ENCODE measurements at regions not wholly inside any gene's neighbourhood (a gene's known extent, or its start where the extent isn't known, plus 50 kb on each side); places are given as distances from the start of the nearest gene placed in this dataset.
"Not testable (repeated sequence)": the region's sequence is repeated elsewhere in the genome, so short reads cannot be mapped to it uniquely, and the experiment has no call there.

- H3K36me3 ChIP-seq (ENCODE audit: control insufficient read depth in 1 of 2, insufficient read depth in 2 of 2, low read length in 1 of 2); H3K4me3 ChIP-seq (ENCODE audit: low read length in 2 of 2); H3K4me1 ChIP-seq (ENCODE audit: control insufficient read depth in 1 of 2, insufficient read depth in 2 of 2, low read length in 2 of 2); H3K27ac ChIP-seq (ENCODE audit: low read depth in 1 of 2, low read length in 2 of 2); DNase-seq; H3K9me3 ChIP-seq (ENCODE audit: control insufficient read depth, low read length); H3K27me3 ChIP-seq (ENCODE audit: control insufficient read depth in 1 of 2, insufficient read depth in 2 of 2, low read length in 1 of 2); ATAC-seq (ENCODE audit: low FRiP score); intact Hi-C loops (cut with DNase I): not testable (repeated sequence)
- WGBS, 2 donors, result 91 to 99% methylated on average over 3 to 4 of the region's 4 CpGs
Observed at GRCh38 chr9:89953263-89953662, 348.5 kb downstream of the GADD45G start.

- ATAC-seq (ENCODE audit: low FRiP score), result no peak
- DNase-seq, result no peak
- no peaks in the 10 kb centered on the region for H3K4me1 ChIP-seq (ENCODE audit: control insufficient read depth in 1 of 2, insufficient read depth in 2 of 2, low read length in 2 of 2)
- 8 to 11% methylated on average over 16 of the region's 16 CpGs for WGBS, 2 donors
- H3K36me3 ChIP-seq (ENCODE audit: control insufficient read depth in 1 of 2, insufficient read depth in 2 of 2, low read length in 1 of 2), result no peaks in the 10 kb centered on the region
- intact Hi-C loops (cut with DNase I), result no loop called here
- H3K9me3 ChIP-seq (ENCODE audit: control insufficient read depth, low read length), result no peaks in the 10 kb centered on the region
- H3K4me3 ChIP-seq (ENCODE audit: low read length in 2 of 2), result no peak overlapping the region
- no peak overlapping the region for H3K27ac ChIP-seq (ENCODE audit: low read depth in 1 of 2, low read length in 2 of 2)
- no peaks in the 10 kb centered on the region for H3K27me3 ChIP-seq (ENCODE audit: control insufficient read depth in 1 of 2, insufficient read depth in 2 of 2, low read length in 1 of 2)
Observed at GRCh38 chr9:89953824-89954615, 349.2 kb downstream of the GADD45G start.

DNA sequence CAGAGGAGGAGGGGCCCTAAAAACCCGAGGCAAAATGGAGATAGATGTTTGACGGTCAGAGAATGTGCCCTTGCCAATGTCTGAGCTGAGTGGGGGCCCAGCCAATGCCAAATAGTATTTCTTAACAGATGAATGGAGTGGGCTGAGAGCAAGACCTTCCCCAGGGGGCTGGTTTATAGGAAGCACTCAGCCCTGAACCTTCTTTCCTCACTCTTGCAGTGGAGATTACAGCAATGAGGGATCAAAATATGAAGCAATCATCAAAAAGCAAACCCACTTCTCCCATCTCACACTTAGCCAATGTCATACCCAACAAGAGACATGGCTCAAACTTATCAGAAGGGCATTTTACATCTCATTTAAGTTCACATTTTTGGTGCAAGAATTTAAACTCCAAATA lies 350.3 kb downstream of the GADD45G start:
- ATAC-seq (ENCODE audit: low FRiP score) (no peak), DNase-seq (no peak)
- no peaks in the 10 kb centered on the region for H3K36me3 ChIP-seq (ENCODE audit: control insufficient read depth in 1 of 2, insufficient read depth in 2 of 2, low read length in 1 of 2)

DNA sequence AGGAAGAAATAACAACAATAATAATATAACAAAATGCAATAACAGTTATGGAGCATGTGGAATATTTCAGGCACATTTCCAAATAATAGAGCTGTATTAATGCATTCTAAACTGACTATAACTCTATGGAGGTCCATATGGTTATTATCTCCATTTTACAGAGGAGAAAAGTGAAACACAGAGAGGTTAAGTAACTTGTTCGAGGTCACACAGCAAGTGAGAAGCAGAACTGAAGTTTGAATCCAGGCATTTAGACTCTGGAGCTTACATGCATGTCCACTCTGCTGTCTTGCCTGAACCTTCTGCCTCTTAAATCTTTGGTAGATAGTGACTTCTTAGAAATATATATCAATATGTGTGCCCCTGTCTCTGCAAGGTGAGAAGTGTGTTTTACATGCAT lies 350.8 kb downstream of the GADD45G start:
- Histone ChIP-seq H3K9me3 (ENCODE audit: control insufficient read depth, low read length) (no peaks in the 10 kb centered on the region), H3K27ac (ENCODE audit: low read depth in 1 of 2, low read length in 2 of 2) (no peak overlapping the region), H3K36me3 (ENCODE audit: control insufficient read depth in 1 of 2, insufficient read depth in 2 of 2, low read length in 1 of 2) (no peaks in the 10 kb centered on the region), H3K4me1 (ENCODE audit: control insufficient read depth in 1 of 2, insufficient read depth in 2 of 2, low read length in 2 of 2) (no peaks in the 10 kb centered on the region), H3K4me3 (ENCODE audit: low read length in 2 of 2) (no peak overlapping the region), H3K27me3 (ENCODE audit: control insufficient read depth in 1 of 2, insufficient read depth in 2 of 2, low read length in 1 of 2) (no peaks in the 10 kb centered on the region)
- intact Hi-C loops (cut with DNase I), result no loop called here
- no peak for ATAC-seq (ENCODE audit: low FRiP score)
- DNase-seq, result no peak
- 92 to 93% methylated on average over 1 of the region's 1 CpG for WGBS, 2 donors

More for the DNA sequence above, 350.3 kb downstream of the GADD45G start:
- Histone ChIP-seq H3K4me3 (ENCODE audit: low read length in 2 of 2) (no peak overlapping the region), H3K9me3 (ENCODE audit: control insufficient read depth, low read length) (no peaks in the 10 kb centered on the region), H3K4me1 (ENCODE audit: control insufficient read depth in 1 of 2, insufficient read depth in 2 of 2, low read length in 2 of 2) (no peaks in the 10 kb centered on the region), H3K27ac (ENCODE audit: low read depth in 1 of 2, low read length in 2 of 2) (no peak overlapping the region), H3K27me3 (ENCODE audit: control insufficient read depth in 1 of 2, insufficient read depth in 2 of 2, low read length in 1 of 2) (no peaks in the 10 kb centered on the region)
- 28 to 40% methylated on average over 2 of the region's 2 CpGs for WGBS, 2 donors
- intact Hi-C loops (cut with DNase I), result no loop called here

- no peak overlapping the region for H3K4me3 ChIP-seq (ENCODE audit: low read length in 2 of 2)
- no peak for ATAC-seq (ENCODE audit: low FRiP score)
- no peaks in the 10 kb centered on the region for H3K36me3 ChIP-seq (ENCODE audit: control insufficient read depth in 1 of 2, insufficient read depth in 2 of 2, low read length in 1 of 2)
- no peaks in the 10 kb centered on the region for H3K27me3 ChIP-seq (ENCODE audit: control insufficient read depth in 1 of 2, insufficient read depth in 2 of 2, low read length in 1 of 2)
- no peak for DNase-seq
- H3K9me3 ChIP-seq (ENCODE audit: control insufficient read depth, low read length), result no peaks in the 10 kb centered on the region
- no peaks in the 10 kb centered on the region for H3K4me1 ChIP-seq (ENCODE audit: control insufficient read depth in 1 of 2, insufficient read depth in 2 of 2, low read length in 2 of 2)
- no peak overlapping the region for H3K27ac ChIP-seq (ENCODE audit: low read depth in 1 of 2, low read length in 2 of 2)
- WGBS, 2 donors, result 65 to 68% methylated on average over 5 of the region's 5 CpGs
- intact Hi-C loops (cut with DNase I), result no loop called here
Observed at GRCh38 chr9:89956331-89956730, 351.5 kb downstream of the GADD45G start.

GRCh38 chr9:89956907-89957306 lies 352.1 kb downstream of the GADD45G start:
- intact Hi-C loops (cut with DNase I), result no loop called here
- Histone ChIP-seq H3K27ac (ENCODE audit: low read depth in 1 of 2, low read length in 2 of 2) (no peak overlapping the region), H3K9me3 (ENCODE audit: control insufficient read depth, low read length) (no peaks in the 10 kb centered on the region), H3K4me3 (ENCODE audit: low read length in 2 of 2) (no peak overlapping the region), H3K4me1 (ENCODE audit: control insufficient read depth in 1 of 2, insufficient read depth in 2 of 2, low read length in 2 of 2) (no peaks in the 10 kb centered on the region), H3K36me3 (ENCODE audit: control insufficient read depth in 1 of 2, insufficient read depth in 2 of 2, low read length in 1 of 2) (no peaks in the 10 kb centered on the region), H3K27me3 (ENCODE audit: control insufficient read depth in 1 of 2, insufficient read depth in 2 of 2, low read length in 1 of 2) (no peaks in the 10 kb centered on the region)
- whole genome bisulfite sequencing, 2 donors, result 85 to 87% methylated on average over 3 of the region's 3 CpGs
- DNase-seq (no peak), ATAC-seq (ENCODE audit: low FRiP score) (no peak)

- Histone ChIP-seq H3K4me1 (ENCODE audit: control insufficient read depth in 1 of 2, insufficient read depth in 2 of 2, low read length in 2 of 2) (no peaks in the 10 kb centered on the region), H3K36me3 (ENCODE audit: control insufficient read depth in 1 of 2, insufficient read depth in 2 of 2, low read length in 1 of 2) (no peaks in the 10 kb centered on the region), H3K4me3 (ENCODE audit: low read length in 2 of 2) (no peak overlapping the region), H3K9me3 (ENCODE audit: control insufficient read depth, low read length) (no peaks in the 10 kb centered on the region), H3K27ac (ENCODE audit: low read depth in 1 of 2, low read length in 2 of 2) (no peak overlapping the region), H3K27me3 (ENCODE audit: control insufficient read depth in 1 of 2, insufficient read depth in 2 of 2, low read length in 1 of 2) (no peaks in the 10 kb centered on the region)
- no peak for ATAC-seq (ENCODE audit: low FRiP score)
- intact Hi-C loops (cut with DNase I), result no loop called here
- no peak for DNase-seq
- WGBS, 2 donors, result 82 to 89% methylated on average over 11 of the region's 11 CpGs
Observed at GRCh38 chr9:89958086-89958485, 353.3 kb downstream of the GADD45G start.

DNA sequence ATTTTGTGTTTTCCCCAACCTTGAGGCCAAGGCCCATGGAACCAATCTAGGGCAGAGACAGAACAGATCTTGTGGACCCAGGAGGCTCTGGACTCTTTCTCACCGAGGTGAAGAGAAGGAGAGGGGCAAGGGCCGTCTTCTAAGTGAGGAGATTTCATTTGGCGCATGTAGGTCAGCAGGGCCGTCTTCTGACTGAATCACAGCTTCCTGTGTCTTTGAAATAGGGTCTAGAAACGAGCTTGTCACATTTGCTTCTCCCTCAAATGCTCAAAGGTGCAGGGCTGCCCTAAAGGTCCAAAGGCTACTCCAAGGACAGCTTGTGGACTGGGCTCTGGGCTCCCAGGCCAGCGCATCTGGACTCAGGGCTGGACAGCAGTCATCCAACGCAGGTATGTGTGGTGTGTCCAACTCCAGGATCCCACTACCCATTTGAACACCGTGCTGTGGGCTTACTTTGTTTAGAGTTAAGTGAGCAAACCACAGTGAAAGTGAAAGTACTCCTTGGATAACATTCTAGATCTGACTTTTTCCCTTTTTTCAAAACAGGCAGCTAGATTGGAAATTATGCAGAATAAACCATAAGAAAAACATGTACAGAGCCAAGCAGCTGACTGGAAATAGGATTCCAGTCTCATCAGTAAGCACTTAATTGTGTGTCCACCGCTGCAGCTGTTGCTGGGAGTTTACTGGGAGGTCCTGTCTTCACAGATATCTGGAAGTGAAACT lies 357.0 kb downstream of the GADD45G start:
- ATAC-seq (ENCODE audit: low FRiP score) (no peak), DNase-seq (no peak)
- H3K4me1 ChIP-seq (ENCODE audit: control insufficient read depth in 1 of 2, insufficient read depth in 2 of 2, low read length in 2 of 2), result no peaks in the 10 kb centered on the region
- no peak overlapping the region for H3K4me3 ChIP-seq (ENCODE audit: low read length in 2 of 2)
- intact Hi-C loops (cut with DNase I), result no loop called here
- no peak overlapping the region for H3K27ac ChIP-seq (ENCODE audit: low read depth in 1 of 2, low read length in 2 of 2)
- no peaks in the 10 kb centered on the region for H3K9me3 ChIP-seq (ENCODE audit: control insufficient read depth, low read length)
- no peaks in the 10 kb centered on the region for H3K36me3 ChIP-seq (ENCODE audit: control insufficient read depth in 1 of 2, insufficient read depth in 2 of 2, low read length in 1 of 2)
- H3K27me3 ChIP-seq (ENCODE audit: control insufficient read depth in 1 of 2, insufficient read depth in 2 of 2, low read length in 1 of 2), result no peaks in the 10 kb centered on the region
- WGBS, 2 donors, result 78 to 81% methylated on average over 9 of the region's 9 CpGs

GRCh38 chr9:89963280-89963679 lies 358.5 kb downstream of the GADD45G start:
- Histone ChIP-seq H3K9me3 (ENCODE audit: control insufficient read depth, low read length) (no peaks in the 10 kb centered on the region), H3K4me1 (ENCODE audit: control insufficient read depth in 1 of 2, insufficient read depth in 2 of 2, low read length in 2 of 2) (no peaks in the 10 kb centered on the region), H3K4me3 (ENCODE audit: low read length in 2 of 2) (no peak overlapping the region), H3K27me3 (ENCODE audit: control insufficient read depth in 1 of 2, insufficient read depth in 2 of 2, low read length in 1 of 2) (no peaks in the 10 kb centered on the region), H3K36me3 (ENCODE audit: control insufficient read depth in 1 of 2, insufficient read depth in 2 of 2, low read length in 1 of 2) (no peaks in the 10 kb centered on the region), H3K27ac (ENCODE audit: low read depth in 1 of 2, low read length in 2 of 2) (no peak overlapping the region)
- ATAC-seq (ENCODE audit: low FRiP score), result no peak
- no peak for DNase-seq
- 67 to 98% methylated on average over 3 of the region's 3 CpGs for WGBS, 2 donors
- intact Hi-C loops (cut with DNase I), result no loop called here
